Spleen (tissue), 11 donors: ENCODE measurements at regions not wholly inside any gene's neighbourhood (a gene's known extent, or its start where the extent isn't known, plus 50 kb on each side); places are given as distances from the start of the nearest gene placed in this dataset.

ENCODE experiments used
- DNase-seq: peaks from one replicate; pipeline ENCODE4 v3.0.0-alpha.2; 2020
- H3K27ac ChIP-seq, 8 donors: fragments of 200-600 bp; sonication (generic) in 7 of 8; 1 replicate in 4 of 8; 2 replicates in 4 of 8; pipeline versions ENCODE4 v1.5.0 to v1.8.0; 2016 to 2021; ENCODE audit warnings: inconsistent platforms in 4 of 8, mild to moderate bottlenecking in 4 of 8, moderate library complexity in 1 of 8
- H3K27me3 ChIP-seq, 7 donors: fragments of 200-600 bp; sonication (generic) in 6 of 7; replicated peaks in 1 of 7; 1 replicate in 4 of 7; 2 replicates in 3 of 7; pipeline versions ENCODE4 v1.5.0 to v1.8.0; 2016 to 2021; ENCODE audit warnings: inconsistent platforms in 3 of 7, mild to moderate bottlenecking in 1 of 7
- H3K36me3 ChIP-seq, 6 donors: fragments of 200-600 bp; sonication (generic) in 5 of 6; 1 replicate in 4 of 6; 2 replicates in 2 of 6; pipeline versions ENCODE4 v1.5.0 to v1.8.0; 2016 to 2021; ENCODE audit warnings: inconsistent platforms in 2 of 6
- H3K4me1 ChIP-seq, 6 donors: fragments of 200-600 bp; sonication (generic) in 5 of 6; 1 replicate in 3 of 6; 2 replicates in 3 of 6; pipeline versions ENCODE4 v1.5.0 to v1.8.0; 2016 to 2021; ENCODE audit warnings: inconsistent platforms in 3 of 6
- H3K4me3 ChIP-seq, 8 donors: fragments of 200-600 bp; sonication (generic) in 7 of 8; 1 replicate in 4 of 8; 2 replicates in 4 of 8; pipeline versions ENCODE4 v1.5.0 to v1.8.0; 2016 to 2021; ENCODE audit warnings: inconsistent platforms in 4 of 8, mild to moderate bottlenecking in 4 of 8, moderate library complexity in 2 of 8
- H3K9me3 ChIP-seq, 8 donors: fragments of 200-600 bp; sonication (generic) in 7 of 8; 1 replicate in 4 of 8; 2 replicates in 4 of 8; pipeline versions ENCODE4 v1.5.0 to v1.8.0; 2016 to 2021; ENCODE audit warnings: inconsistent platforms in 4 of 8
- POLR2A ChIP-seq, 3 donors: fragments of 450-650 bp; IDR thresholded peaks; one replicate each; pipeline ENCODE4 v1.5.1; 2017; ENCODE audit warnings: antibody characterized with exemption in 3 of 3, mild to moderate bottlenecking in 1 of 3
- POLR2AphosphoS5 ChIP-seq, 3 donors: sonication (generic); formaldehyde crosslinking; IDR thresholded peaks; one replicate each; pipeline ENCODE4 v1.5.1; 2017; ENCODE audit warnings: antibody characterized with exemption in 3 of 3
- WGBS, 5 donors: extraction: QIAGEN DNeasy Blood & Tissue Kit in 3 of 5; methylation state at CpG; one replicate each; pipeline versions ENCODE4 v1.1.5 to v1.1.7; 2013 to 2018; 5-methylcytosine and 5-hydroxymethylcytosine counted together
- intact Hi-C: fragments of 100-400 bp; cut with DNase I; formaldehyde crosslinking; loops from one replicate; pipeline ENCODE4 v1.15.0; 2023; ENCODE audit warnings: low total_unique reads
- TF ChIP-seq, protein P1 (sequence below), 11 experiments: fragments of 200-600 bp in 7 of 11; fragments of 450-650 bp in 4 of 11; sonication (generic) in 4 of 11; IDR thresholded peaks in 8 of 11; conservative IDR thresholded peaks in 3 of 11; 1 replicate in 7 of 11; 2 replicates in 4 of 11; pipeline versions ENCODE4 v1.4.0 to v1.8.0; 2016 to 2021; ENCODE audit warnings: antibody characterized with exemption in 11 of 11, inconsistent platforms in 4 of 11, mild to moderate bottlenecking in 1 of 11
- donor health status: healthy with polysubstance abuse.
- donor health status: DM: no; HTN: no; CAD: no; lungs with moderate emphysema.
- donor health status: DM: no; HTN: no; CAD: no.
- donor health status: Bipolar disorder and iron deficiency.
- donor health status: healthy.
- donor health status: DM: no; HTN: no; CAD: no.
- donor health status: DM: yes; HTN: yes; CAD: no.

GRCh38 chr18:22551536-22552151, 133.9 kb upstream of the CTAGE1 start:
- H3K27me3 ChIP-seq, result peaks cover 0 to 3% (median 0%) of the 10 kb centered on the region in 7 donors
- DNase-seq, result no peak
- intact Hi-C loops, result loop anchor here (10.0 kb wide), 2 partner anchors 57 to 377 kb away; no protein-coding TSS in a partner anchor
- peak overlapping the region in 7 of 8 donors; percentile 52 to 72 (median 61) for H3K27ac ChIP-seq
- no peak for TF ChIP-seq POLR2AphosphoS5 (IDR thresholded peaks at IDR 0.05)
- no peak for TF ChIP-seq POLR2A (IDR thresholded peaks at IDR 0.05)
- TF ChIP-seq, protein P1, sequence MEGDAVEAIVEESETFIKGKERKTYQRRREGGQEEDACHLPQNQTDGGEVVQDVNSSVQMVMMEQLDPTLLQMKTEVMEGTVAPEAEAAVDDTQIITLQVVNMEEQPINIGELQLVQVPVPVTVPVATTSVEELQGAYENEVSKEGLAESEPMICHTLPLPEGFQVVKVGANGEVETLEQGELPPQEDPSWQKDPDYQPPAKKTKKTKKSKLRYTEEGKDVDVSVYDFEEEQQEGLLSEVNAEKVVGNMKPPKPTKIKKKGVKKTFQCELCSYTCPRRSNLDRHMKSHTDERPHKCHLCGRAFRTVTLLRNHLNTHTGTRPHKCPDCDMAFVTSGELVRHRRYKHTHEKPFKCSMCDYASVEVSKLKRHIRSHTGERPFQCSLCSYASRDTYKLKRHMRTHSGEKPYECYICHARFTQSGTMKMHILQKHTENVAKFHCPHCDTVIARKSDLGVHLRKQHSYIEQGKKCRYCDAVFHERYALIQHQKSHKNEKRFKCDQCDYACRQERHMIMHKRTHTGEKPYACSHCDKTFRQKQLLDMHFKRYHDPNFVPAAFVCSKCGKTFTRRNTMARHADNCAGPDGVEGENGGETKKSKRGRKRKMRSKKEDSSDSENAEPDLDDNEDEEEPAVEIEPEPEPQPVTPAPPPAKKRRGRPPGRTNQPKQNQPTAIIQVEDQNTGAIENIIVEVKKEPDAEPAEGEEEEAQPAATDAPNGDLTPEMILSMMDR (IDR thresholded peaks at IDR 0.05 in 8 of 11, conservative IDR thresholded peaks at IDR 0.05 in 3 of 11), result no peak
- H3K4me3 ChIP-seq, result no peak overlapping the region
- H3K36me3 ChIP-seq, result no peaks in the 10 kb centered on the region
- H3K4me1 ChIP-seq, result no peaks in the 10 kb centered on the region
- WGBS, 5 donors, result 58 to 78% (median 70%) methylated on average over 5 of the region's 5 CpGs
- no peaks in the 10 kb centered on the region for H3K9me3 ChIP-seq

DNA sequence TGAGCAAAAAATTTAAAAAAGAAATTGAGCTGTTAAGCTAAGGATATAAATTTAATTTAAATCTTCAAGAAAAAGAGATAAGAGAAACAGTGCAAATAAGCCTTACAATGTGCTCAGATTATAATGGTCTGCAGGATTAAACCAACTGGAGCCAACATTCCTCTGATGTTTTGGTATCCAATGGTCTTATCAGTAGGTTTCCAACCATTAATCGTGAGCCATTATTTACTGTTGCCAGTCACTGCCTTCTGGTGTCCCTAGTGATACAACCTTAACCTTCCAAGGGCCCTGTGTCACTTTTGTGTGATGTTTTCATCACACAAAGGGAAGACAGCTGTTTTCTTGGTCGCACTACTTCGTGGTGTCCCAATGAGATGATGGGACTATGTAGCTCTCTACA, 134.5 kb upstream of the CTAGE1 start:
- intact Hi-C loops, result loop anchor here (10.0 kb wide), 2 partner anchors 57 to 377 kb away; no protein-coding TSS in a partner anchor
- H3K27ac ChIP-seq, result peak overlapping the region in 7 of 8 donors; percentile 52 to 72 (median 58)

DNA sequence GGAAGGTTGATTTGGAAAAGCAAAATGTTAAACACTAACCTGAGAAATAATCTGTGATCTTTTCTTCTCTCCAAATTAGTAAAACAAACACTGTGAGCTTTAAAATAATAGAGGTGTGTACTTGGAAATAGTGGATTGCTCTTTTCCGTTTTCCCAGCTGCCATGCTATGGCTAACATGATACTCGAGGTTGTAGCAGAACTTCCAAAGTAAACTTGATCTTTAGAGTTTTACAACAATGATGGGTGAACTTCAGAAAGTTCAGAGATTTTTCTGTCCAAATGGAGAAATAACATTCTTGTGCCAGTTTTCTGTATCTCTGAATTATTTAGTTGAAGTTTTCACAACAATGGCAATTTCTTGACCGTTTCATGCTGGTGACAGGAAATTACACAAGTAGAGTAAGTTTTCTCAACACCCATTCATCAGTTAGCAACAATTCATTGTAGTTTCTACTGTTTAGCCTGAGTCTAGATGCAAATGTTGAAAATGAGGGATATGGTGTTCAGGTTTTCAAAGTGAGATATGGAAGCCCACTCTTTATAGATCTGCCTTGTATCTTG, 135.3 kb upstream of the CTAGE1 start:
- DNase-seq, result no peak
- no peaks in the 10 kb centered on the region for H3K4me1 ChIP-seq
- peaks cover 0 to 9% (median 0%) of the 10 kb centered on the region in 7 donors for H3K27me3 ChIP-seq
- H3K27ac ChIP-seq, result no peak overlapping the region
- 67 to 78% (median 69%) methylated on average over 3 of the region's 3 CpGs for WGBS, 5 donors
- intact Hi-C loops, result loop anchor here (10.0 kb wide), 2 partner anchors 58 to 378 kb away; no protein-coding TSS in a partner anchor
- no peaks in the 10 kb centered on the region for H3K36me3 ChIP-seq
- no peak for TF ChIP-seq POLR2A (IDR thresholded peaks at IDR 0.05)
- TF ChIP-seq, protein P1 (IDR thresholded peaks at IDR 0.05 in 8 of 11, conservative IDR thresholded peaks at IDR 0.05 in 3 of 11), result no peak
- no peak overlapping the region for H3K4me3 ChIP-seq
- H3K9me3 ChIP-seq, result no peaks in the 10 kb centered on the region

More for the DNA sequence above, 134.5 kb upstream of the CTAGE1 start:
- Histone ChIP-seq H3K36me3 (no peaks in the 10 kb centered on the region), H3K27me3 (peaks cover 0 to 3% (median 0%) of the 10 kb centered on the region in 7 donors), H3K9me3 (no peaks in the 10 kb centered on the region), H3K4me3 (no peak overlapping the region), H3K4me1 (no peaks in the 10 kb centered on the region)
- WGBS, 5 donors, result 45 to 63% (median 54%) methylated on average over 3 of the region's 3 CpGs
- DNase-seq, result no peak
- TF ChIP-seq POLR2A (IDR thresholded peaks at IDR 0.05) (no peak), POLR2AphosphoS5 (IDR thresholded peaks at IDR 0.05) (no peak)
- TF ChIP-seq, protein P1 (IDR thresholded peaks at IDR 0.05 in 8 of 11, conservative IDR thresholded peaks at IDR 0.05 in 3 of 11), result no peak
